ENCODE measurements at regions not wholly inside any gene's neighbourhood (a gene's known extent, or its start where the extent isn't known, plus 50 kb on each side); places are given as distances from the start of the nearest gene placed in this dataset.
"Not testable (repeated sequence)": the region's sequence is repeated elsewhere in the genome, so short reads cannot be mapped to it uniquely, and the experiment has no call there.

DNA sequence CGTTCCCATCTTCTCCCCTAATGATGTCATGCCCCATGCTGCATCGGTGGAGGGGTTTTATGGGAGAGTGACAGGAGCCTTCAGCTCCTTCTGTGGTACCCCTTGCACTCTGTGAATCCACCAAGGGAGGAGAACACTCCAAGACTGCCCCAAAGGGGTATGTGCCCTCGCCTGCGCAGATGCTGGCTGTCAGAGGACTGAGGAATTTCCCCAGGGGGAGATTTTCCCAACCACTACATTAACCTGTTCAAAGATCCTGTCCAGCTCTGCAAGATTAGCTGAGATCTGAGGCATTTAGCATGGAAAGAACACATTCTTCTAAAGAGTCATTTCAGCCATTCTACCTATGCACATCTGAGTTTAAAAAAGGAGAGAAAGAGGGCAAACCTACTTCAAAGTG, 143.2 kb upstream of the ITGA6 start:
- DNase-seq (ENCODE audit: extremely low read depth, low read depth, low spot score): no peak

DNA sequence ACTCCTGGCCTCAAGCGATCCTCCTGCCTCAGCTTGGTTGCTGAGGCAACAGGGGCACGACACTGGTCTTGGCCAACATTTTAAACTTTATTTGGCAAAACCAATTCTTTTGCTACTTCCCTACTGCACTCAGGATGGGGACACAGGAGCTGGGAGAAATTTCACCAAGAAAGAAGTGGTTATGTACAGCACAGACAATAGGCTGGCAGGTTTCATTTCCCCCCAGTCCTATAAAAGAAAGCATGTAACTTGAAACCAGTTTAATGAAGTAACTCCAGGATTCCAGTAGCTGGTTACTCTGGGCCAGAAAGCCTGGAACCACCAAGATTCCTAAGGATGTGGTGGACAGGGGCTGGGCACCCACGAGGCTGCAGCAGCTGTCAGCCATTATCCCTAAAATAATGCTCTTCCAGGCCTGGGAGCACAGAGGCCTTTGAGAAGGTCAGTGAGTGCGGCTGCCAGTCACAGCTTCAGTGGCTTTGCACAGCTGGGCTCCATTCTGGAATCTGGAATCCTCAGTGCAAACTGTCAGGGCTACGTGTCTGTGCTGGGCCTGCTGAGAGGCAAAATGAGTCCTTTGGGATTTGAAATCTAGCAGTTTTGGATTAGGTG, 142.3 kb upstream of the ITGA6 start:
- DNase-seq (ENCODE audit: extremely low read depth, low read depth, low spot score): no peak

DNA sequence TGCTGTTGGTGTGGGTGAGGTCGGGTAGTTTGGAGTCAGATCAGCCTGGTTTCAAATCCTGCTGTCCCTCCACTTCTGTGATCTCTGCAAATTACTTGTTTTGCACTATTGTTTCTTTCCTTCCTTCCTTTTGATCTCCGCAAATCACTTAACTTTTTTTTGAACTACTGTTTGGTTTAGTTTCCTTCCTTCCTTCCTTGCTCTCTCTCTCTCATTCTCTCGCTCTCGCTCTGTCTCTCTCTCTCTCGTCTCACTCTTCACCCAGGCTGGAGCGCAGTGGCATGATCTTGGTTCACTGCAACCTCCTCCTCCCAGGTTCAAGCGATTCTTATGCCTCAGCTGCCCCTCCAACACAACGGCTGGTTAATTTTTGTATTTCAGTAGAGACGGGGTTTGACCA, 141.6 kb upstream of the ITGA6 start:
- no peak for DNase-seq (ENCODE audit: extremely low read depth, low read depth, low spot score)

GRCh38 chr2:172287190-172287589, 140.2 kb upstream of the ITGA6 start:
- no peak for DNase-seq (ENCODE audit: extremely low read depth, low read depth, low spot score)

GRCh38 chr2:172287605-172288315, 139.6 kb upstream of the ITGA6 start:
- no peak for DNase-seq (ENCODE audit: extremely low read depth, low read depth, low spot score)

GRCh38 chr2:172288603-172289002, 138.8 kb upstream of the ITGA6 start:
- no peak for DNase-seq (ENCODE audit: extremely low read depth, low read depth, low spot score)

GRCh38 chr2:172293952-172294351, 133.4 kb upstream of the ITGA6 start:
- no peak for DNase-seq (ENCODE audit: extremely low read depth, low read depth, low spot score)

DNA sequence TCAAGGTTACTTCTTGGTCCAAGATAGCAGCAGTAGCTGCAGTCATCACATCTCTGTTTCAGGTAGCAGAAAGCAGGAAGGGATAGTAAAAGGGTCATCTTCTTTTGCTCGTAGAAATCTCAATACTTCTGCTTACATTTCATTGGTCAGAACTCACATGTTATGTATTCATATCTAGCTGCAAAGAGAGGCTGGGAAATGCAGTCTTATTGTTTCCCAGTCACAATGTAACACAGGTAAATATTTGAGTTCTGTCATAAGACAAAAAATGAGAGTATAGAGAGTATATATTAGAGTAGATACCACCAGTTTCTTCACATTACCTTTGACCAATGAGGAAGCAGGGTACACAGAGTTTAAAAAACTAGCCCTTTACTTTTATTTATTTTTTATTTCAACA, 132.4 kb upstream of the ITGA6 start:
- no peak for DNase-seq (ENCODE audit: extremely low read depth, low read depth, low spot score)

DNA sequence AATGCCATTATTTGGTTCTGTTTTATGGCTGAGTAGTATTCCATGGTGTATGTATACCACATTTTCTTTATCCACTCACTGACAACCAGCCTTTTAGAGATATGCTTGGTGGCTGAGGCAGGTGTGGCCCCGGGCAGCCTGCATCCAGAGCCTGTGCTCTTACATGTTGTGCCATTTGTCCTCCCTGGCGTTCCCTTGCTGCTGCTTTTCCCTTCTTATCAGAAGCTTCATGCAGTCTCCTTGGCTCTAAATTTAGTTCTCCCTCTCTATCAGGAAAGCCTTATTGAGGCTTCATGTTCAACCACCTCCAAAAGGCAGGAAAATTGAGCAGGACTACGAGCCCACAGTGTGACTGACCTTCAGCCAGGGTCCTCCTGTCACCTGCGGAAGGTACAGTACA, 131.7 kb upstream of the ITGA6 start:
- DNase-seq (ENCODE audit: extremely low read depth, low read depth, low spot score): no peak

- DNase-seq (ENCODE audit: extremely low read depth, low read depth, low spot score): no peak
Observed at GRCh38 chr2:172296267-172297046, 130.9 kb upstream of the ITGA6 start.

- no peak for DNase-seq (ENCODE audit: extremely low read depth, low read depth, low spot score)
Observed at GRCh38 chr2:172297531-172297930, 129.9 kb upstream of the ITGA6 start.

GRCh38 chr2:172297950-172298349, 129.4 kb upstream of the ITGA6 start:
- no peak for DNase-seq (ENCODE audit: extremely low read depth, low read depth, low spot score)

- DNase-seq (ENCODE audit: extremely low read depth, low read depth, low spot score): no peak
Observed at GRCh38 chr2:172299741-172300140, 127.6 kb upstream of the ITGA6 start.

- no peak for DNase-seq (ENCODE audit: extremely low read depth, low read depth, low spot score)
Observed at GRCh38 chr2:172300851-172301250, 126.5 kb upstream of the ITGA6 start.

- no peak for DNase-seq (ENCODE audit: extremely low read depth, low read depth, low spot score)
Observed at GRCh38 chr2:172305066-172305465, 122.3 kb upstream of the ITGA6 start.

DNA sequence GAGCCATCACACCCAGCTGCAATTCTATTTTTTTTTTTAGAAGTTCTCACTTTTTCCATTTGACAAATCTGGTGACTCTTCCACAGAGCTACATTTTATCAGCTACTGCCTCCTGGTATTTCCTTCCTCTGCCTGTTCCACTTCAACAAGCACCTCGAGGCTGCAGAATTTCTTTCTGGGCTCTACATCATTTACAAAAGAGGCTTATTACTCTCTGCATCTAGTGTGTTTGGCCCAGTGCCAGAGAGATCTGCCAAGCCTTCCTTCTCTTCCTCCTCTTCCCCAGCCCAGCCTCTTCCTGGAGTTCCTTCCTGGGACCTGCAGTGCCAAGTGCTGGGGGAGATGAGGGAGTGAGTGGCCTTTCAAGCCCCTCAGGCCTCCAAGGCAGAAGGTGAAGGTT, 119.6 kb upstream of the ITGA6 start:
- DNase-seq (ENCODE audit: extremely low read depth, low read depth, low spot score): peak; percentile 87

DNA sequence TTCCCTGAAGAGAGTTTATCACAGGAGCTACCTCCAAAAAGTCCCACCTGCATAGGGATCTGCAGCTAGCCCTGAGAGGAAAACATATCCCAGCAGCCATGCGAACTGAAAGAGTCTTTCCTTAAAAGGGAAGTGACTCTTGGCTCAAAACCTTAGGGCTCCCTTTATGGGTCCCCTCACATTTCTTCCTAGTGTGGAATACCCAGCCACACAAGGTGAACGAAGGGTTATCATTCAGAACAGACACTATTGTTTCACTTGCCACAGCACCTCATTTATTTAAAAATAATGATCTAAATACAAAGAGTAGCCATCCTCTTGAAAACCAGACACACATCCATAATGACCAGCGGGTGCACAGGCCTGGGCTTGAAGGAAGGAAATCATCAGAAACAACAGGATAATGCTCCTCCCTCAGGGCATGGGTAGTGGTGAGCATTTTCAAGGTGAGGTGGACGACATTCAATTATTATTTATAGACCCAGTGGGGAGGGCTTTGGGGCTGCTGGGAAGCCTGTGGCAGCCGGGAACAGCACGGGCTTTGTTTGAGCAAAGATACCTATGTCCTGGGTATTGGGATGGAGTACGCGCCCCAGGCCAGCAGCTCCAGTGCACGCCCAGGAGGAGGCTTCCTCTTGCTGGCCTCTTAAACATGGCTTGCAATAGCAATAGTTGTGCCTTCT, 119.0 kb upstream of the ITGA6 start:
- DNase-seq (ENCODE audit: extremely low read depth, low read depth, low spot score): no peak

DNA sequence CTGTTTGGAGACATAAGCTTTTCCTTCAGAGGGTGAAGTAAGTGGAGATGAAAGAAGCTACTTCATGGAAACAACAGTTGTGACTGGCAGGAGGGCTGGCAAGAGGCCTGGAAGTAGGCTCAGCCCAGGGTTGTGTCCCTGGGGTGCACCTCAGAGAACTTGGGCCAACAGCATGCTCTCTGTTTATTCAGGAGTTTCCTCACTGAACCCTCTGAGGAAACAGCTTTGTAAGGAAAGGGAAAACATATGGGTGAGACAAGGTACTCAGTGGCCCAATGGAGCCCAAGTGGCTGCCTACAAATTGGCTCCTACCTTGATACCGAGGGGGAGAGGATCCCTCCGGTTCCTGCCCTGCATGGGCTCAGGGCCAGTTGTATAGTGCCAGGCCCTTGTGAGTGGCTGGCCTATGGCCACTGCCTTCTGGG, 115.5 kb upstream of the ITGA6 start:
- DNase-seq (ENCODE audit: extremely low read depth, low read depth, low spot score): no peak

DNA sequence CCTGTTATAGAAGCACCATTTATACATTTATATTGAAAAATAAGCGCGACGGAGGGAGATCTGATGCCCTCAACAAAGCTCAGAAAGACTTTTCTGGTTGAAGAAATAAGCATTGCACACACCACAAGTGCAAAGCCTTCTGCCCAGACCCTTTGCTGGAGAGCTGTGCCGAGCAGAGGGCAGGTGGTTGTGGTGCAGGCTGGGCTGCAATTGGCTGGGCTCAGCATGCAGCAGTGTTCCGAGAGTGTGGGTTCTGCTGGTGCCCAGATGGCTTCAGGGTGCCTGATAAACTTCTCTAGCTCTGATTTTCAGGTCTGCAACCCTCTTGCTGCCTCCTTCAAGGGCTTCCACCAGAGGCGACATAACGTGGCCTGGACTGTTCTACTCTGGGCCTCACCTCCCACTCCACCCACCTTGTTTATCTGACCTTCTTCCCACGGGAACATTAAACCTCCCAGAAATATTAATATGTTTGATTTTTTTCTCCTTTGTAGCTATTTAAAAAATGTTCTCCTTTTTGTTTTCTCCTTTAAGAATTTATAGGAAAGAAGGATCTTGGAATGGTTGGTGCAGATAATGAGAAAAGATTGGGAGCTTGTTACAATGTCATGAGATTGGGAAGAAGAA, 113.6 kb upstream of the ITGA6 start:
- no peak for DNase-seq (ENCODE audit: extremely low read depth, low read depth, low spot score)

DNA sequence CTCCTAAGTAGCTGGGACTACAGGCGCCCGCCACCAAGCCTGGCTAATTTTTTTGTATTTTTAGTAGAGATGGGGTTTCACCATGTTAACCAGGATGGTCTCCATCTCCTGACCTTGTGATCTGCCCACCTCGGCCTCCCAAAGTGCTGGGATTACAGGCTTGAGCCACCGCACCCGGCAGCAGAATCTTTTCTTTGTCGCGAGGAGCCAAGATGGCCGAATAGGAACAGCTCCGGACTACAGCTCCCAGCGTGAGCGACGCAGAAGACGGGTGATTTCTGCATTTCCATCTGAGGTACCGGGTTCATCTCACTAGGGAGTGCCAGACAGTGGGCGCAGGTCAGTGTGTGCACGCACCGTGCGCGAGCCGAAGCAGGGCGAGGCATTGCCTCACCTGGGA, 112.3 kb upstream of the ITGA6 start:
- DNase-seq (ENCODE audit: extremely low read depth, low read depth, low spot score): not testable (repeated sequence)

GRCh38 chr2:172322049-172322448, 105.3 kb upstream of the ITGA6 start:
- DNase-seq (ENCODE audit: extremely low read depth, low read depth, low spot score): no peak
